IMR-90 (cell line): ENCODE measurements at regions not wholly inside any gene's neighbourhood (a gene's known extent, or its start where the extent isn't known, plus 50 kb on each side); places are given as distances from the start of the nearest gene placed in this dataset.

Source experiments
- ATAC-seq: fragments of 200-7000 bp; cut with Tn5 transposase; 2 replicates; pipeline ENCODE4 v1.9.1; 2020; ENCODE audit warnings: low read depth, mild to moderate bottlenecking, moderate library complexity
- BruUV-seq: library from RNA; stranded (reverse); fragments of 400-500 nt; replicated peaks from 2 replicates; lab custom pipeline; 2021; lab: Mats Ljungman, UMichigan
- CTCF ChIA-PET: fragments of 300-600 bp; formaldehyde crosslinking; extraction: SDS; loops from one replicate; lab custom pipeline; 2021; ENCODE audit warnings: antibody characterized with exemption; lab: Yijun Ruan, JAX
- POLR2A ChIA-PET: fragments of 300-600 bp; sonication (Branson Sonifier 250); formaldehyde crosslinking; loops from one replicate; lab custom pipeline; 2022; ENCODE audit warnings: antibody characterized with exemption; ENCODE audit not compliant: unreplicated experiment; lab: Charles Lee
- DNase-seq: peaks from one replicate; pipeline ENCODE4 v3.0.0; 2013
- H2AFZ ChIP-seq: replicated peaks from 2 replicates; pipeline ENCODE3; 2013; ENCODE audit warnings: low read length, mild to moderate bottlenecking; ENCODE audit not compliant: poor library complexity
- H2AK5ac ChIP-seq: 2 replicates; pipeline ENCODE4 v1.6.1; 2013; ENCODE audit warnings: low read depth, low read length, inconsistent platforms
- H2AK9ac ChIP-seq: replicated peaks from 2 replicates; pipeline ENCODE3; 2013; ENCODE audit warnings: mild to moderate bottlenecking, low read depth, low read length, moderate library complexity; ENCODE audit not compliant: poor library complexity
- H2BK120ac ChIP-seq: 2 replicates; pipeline ENCODE4 v1.6.1; 2013; ENCODE audit warnings: low read depth, low read length, inconsistent platforms
- H2BK15ac ChIP-seq: 3 replicates; pipeline ENCODE4 v1.6.1; 2013; ENCODE audit warnings: low read depth, low read length, inconsistent platforms
- H2BK20ac ChIP-seq: 2 replicates; pipeline ENCODE4 v1.6.1; 2013; ENCODE audit warnings: low read depth, mild to moderate bottlenecking, inconsistent platforms, low read length, moderate library complexity
- H2BK5ac ChIP-seq: 2 replicates; pipeline ENCODE4 v1.6.1; 2013; ENCODE audit warnings: mild to moderate bottlenecking, low read depth, low read length, inconsistent platforms; ENCODE audit not compliant: poor library complexity, severe bottlenecking
- H3K14ac ChIP-seq: replicated peaks from 2 replicates; pipeline ENCODE4 v1.6.1; 2013; ENCODE audit warnings: low read depth, low read length, inconsistent platforms
- H3K18ac ChIP-seq: 2 replicates; pipeline ENCODE4 v1.6.1; 2013; ENCODE audit warnings: low read depth, low read length, control low read depth
- H3K23ac ChIP-seq: 2 replicates; pipeline ENCODE4 v1.6.1; 2013; ENCODE audit warnings: low read depth, low read length, inconsistent platforms
- H3K27ac ChIP-seq: 2 replicates; pipeline ENCODE4 v1.5.1; 2013; ENCODE audit warnings: mild to moderate bottlenecking, control low read depth, low read length; ENCODE audit not compliant: insufficient read depth
- H3K27me3 ChIP-seq: 2 replicates; pipeline ENCODE4 v1.6.1; 2013; ENCODE audit warnings: low read length; ENCODE audit not compliant: control insufficient read depth, insufficient read depth
- H3K36me3 ChIP-seq: 2 replicates; pipeline ENCODE4 v1.6.1; 2013; ENCODE audit warnings: low read length, mixed read lengths; ENCODE audit not compliant: control insufficient read depth, insufficient read depth
- H3K4ac ChIP-seq: 2 replicates; pipeline ENCODE4 v1.6.1; 2013; ENCODE audit warnings: low read depth, low read length, inconsistent platforms
- H3K4me1 ChIP-seq: 2 replicates; pipeline ENCODE4 v1.6.1; 2013; ENCODE audit warnings: low read length, mixed read lengths; ENCODE audit not compliant: control insufficient read depth, insufficient read depth
- H3K4me2 ChIP-seq: 2 replicates; pipeline ENCODE4 v1.6.1; 2013; ENCODE audit warnings: low read depth, mild to moderate bottlenecking, control low read depth, low read length, moderate library complexity
- H3K4me3 ChIP-seq: 2 replicates; pipeline ENCODE4 v1.5.1; 2013; ENCODE audit warnings: low read depth, mild to moderate bottlenecking, control low read depth, low read length, moderate library complexity; ENCODE audit not compliant: insufficient read depth
- H3K56ac ChIP-seq: 2 replicates; pipeline ENCODE4 v1.6.1; 2013; ENCODE audit warnings: low read length, inconsistent platforms; ENCODE audit not compliant: insufficient read depth; ENCODE audit errors: extremely low read depth
- H3K79me1 ChIP-seq, 2 experiments: 2 replicates each; pipeline ENCODE4 v1.6.1; 2013; ENCODE audit warnings: low read length in 2 of 2, inconsistent platforms in 1 of 2, low read depth in 1 of 2
- H3K9ac ChIP-seq: 2 replicates; pipeline ENCODE4 v1.6.1; 2013; ENCODE audit warnings: low read depth, low read length, control low read depth
- H3K9me1 ChIP-seq: 2 replicates; pipeline ENCODE4 v1.6.1; 2013; ENCODE audit warnings: low read length, inconsistent platforms; ENCODE audit not compliant: insufficient read depth
- H3K9me3 ChIP-seq: 2 replicates; pipeline ENCODE4 v1.6.1; 2013; ENCODE audit warnings: low read length; ENCODE audit not compliant: control insufficient read depth, insufficient read depth
- H4K20me1 ChIP-seq: 2 replicates; pipeline ENCODE4 v1.6.1; 2013; ENCODE audit warnings: low read length, inconsistent platforms; ENCODE audit not compliant: insufficient read depth
- H4K5ac ChIP-seq: 2 replicates; pipeline ENCODE4 v1.6.1; 2013; ENCODE audit warnings: mild to moderate bottlenecking, low read depth, low read length, control low read depth
- H4K8ac ChIP-seq, 2 experiments: 2 replicates each; pipeline ENCODE4 v1.6.1; 2013; ENCODE audit warnings: low read depth in 2 of 2, low read length in 2 of 2, control low read depth in 1 of 2, inconsistent platforms in 1 of 2
- H4K91ac ChIP-seq: 2 replicates; pipeline ENCODE4 v1.6.1; 2013; ENCODE audit warnings: low read depth, low read length, inconsistent platforms; ENCODE audit not compliant: insufficient read depth
- BHLHE40 ChIP-seq: fragments of 150-350 bp; IDR thresholded peaks from 2 replicates; pipeline ENCODE4 v1.6.1; 2016; ENCODE audit warnings: mild to moderate bottlenecking, low read depth, low read length
- CEBPB ChIP-seq: IDR thresholded peaks from 2 replicates; pipeline ENCODE4 v1.6.1; 2012; ENCODE audit warnings: low read depth, low read length, improper control_type of control experiment
- CHD1 ChIP-seq: IDR thresholded peaks from 2 replicates; pipeline ENCODE4 v1.6.1; 2012; ENCODE audit warnings: low read depth, low read length, improper control_type of control experiment
- FOS ChIP-seq: fragments of 150-350 bp; IDR thresholded peaks from 2 replicates; pipeline ENCODE4 v1.6.1; 2016; ENCODE audit warnings: low read depth, low read length
- MAFK ChIP-seq: IDR thresholded peaks from 2 replicates; pipeline ENCODE4 v1.6.1; 2012; ENCODE audit warnings: low read depth, low read length, improper control_type of control experiment
- MAZ ChIP-seq: IDR thresholded peaks from 2 replicates; pipeline ENCODE4 v1.6.1; 2012; ENCODE audit warnings: low read depth, mild to moderate bottlenecking, low read length, improper control_type of control experiment, moderate library complexity, borderline replicate concordance
- MXI1 ChIP-seq: IDR thresholded peaks from 2 replicates; pipeline ENCODE4 v1.6.1; 2012; ENCODE audit warnings: low read depth, mild to moderate bottlenecking, low read length, moderate library complexity, borderline replicate concordance
- NFE2L2 ChIP-seq: fragments of 150-350 bp; IDR thresholded peaks from 2 replicates; pipeline ENCODE4 v1.6.1; 2016; ENCODE audit warnings: low read depth, mild to moderate bottlenecking, low read length
- POLR2A ChIP-seq: IDR thresholded peaks from 2 replicates; pipeline ENCODE4 v1.6.1; 2012; ENCODE audit warnings: mild to moderate bottlenecking, low read depth, low read length
- RAD21 ChIP-seq: IDR thresholded peaks from 2 replicates; pipeline ENCODE4 v1.6.1; 2012; ENCODE audit warnings: low read length, improper control_type of control experiment
- RCOR1 ChIP-seq: IDR thresholded peaks from 2 replicates; pipeline ENCODE4 v1.6.1; 2012; ENCODE audit warnings: mild to moderate bottlenecking, low read length, improper control_type of control experiment; ENCODE audit not compliant: insufficient replicate concordance
- RFX5 ChIP-seq: IDR thresholded peaks from 2 replicates; pipeline ENCODE4 v1.8.0; 2012; ENCODE audit warnings: low read depth, mild to moderate bottlenecking, low read length, moderate library complexity
- SMC3 ChIP-seq: fragments of 150-350 bp; IDR thresholded peaks from 2 replicates; pipeline ENCODE4 v1.6.1; 2016; ENCODE audit warnings: low read depth, mild to moderate bottlenecking, antibody characterized with exemption, low read length, moderate library complexity
- WGBS, 2 experiments: methylation state at CpG; one replicate each; pipeline versions ENCODE4 v1.1.5 to v1.1.7; 2013; ENCODE audit warnings: missing lambda C conversion rate in 2 of 2; ENCODE audit not compliant: insufficient read length in 1 of 2; ENCODE audit errors: extremely low coverage in 2 of 2; 5-methylcytosine and 5-hydroxymethylcytosine counted together
- dilution Hi-C: fragments of 300-500 bp; cut with HindIII; formaldehyde crosslinking; loops from one replicate; pipeline ENCODE4 v1.14.3; 2018; ENCODE audit warnings: low sequenced_read_pairs; ENCODE audit not compliant: unreplicated experiment
- in situ Hi-C: fragments of 300-500 bp; cut with MboI; formaldehyde crosslinking; loops from 3 replicates; pipeline ENCODE4 v1.14.3; 2019; ENCODE audit warnings: low sequenced_read_pairs, inconsistent platforms, mixed read lengths
- intact Hi-C: fragments of 100-400 bp; cut with micrococcal nuclease; formaldehyde crosslinking; loops from 2 replicates; pipeline ENCODE4 v1.10.0; 2022
- TF ChIP-seq, protein P1 (sequence below): fragments of 150-350 bp; IDR thresholded peaks from 2 replicates; pipeline ENCODE4 v1.6.1; 2017; ENCODE audit warnings: mild to moderate bottlenecking, antibody characterized with exemption, low read length, low read depth
- TF ChIP-seq, protein P2 (sequence below): conservative IDR thresholded peaks from 2 replicates; pipeline ENCODE4 v1.5.1; 2012; ENCODE audit warnings: mild to moderate bottlenecking, low read depth, low read length, improper control_type of control experiment
- TF ChIP-seq, protein P3 (sequence below): fragments of 150-350 bp; IDR thresholded peaks from 2 replicates; pipeline ENCODE4 v1.6.1; 2016; ENCODE audit warnings: low read depth, mild to moderate bottlenecking, low read length, moderate library complexity, borderline replicate concordance

DNA sequence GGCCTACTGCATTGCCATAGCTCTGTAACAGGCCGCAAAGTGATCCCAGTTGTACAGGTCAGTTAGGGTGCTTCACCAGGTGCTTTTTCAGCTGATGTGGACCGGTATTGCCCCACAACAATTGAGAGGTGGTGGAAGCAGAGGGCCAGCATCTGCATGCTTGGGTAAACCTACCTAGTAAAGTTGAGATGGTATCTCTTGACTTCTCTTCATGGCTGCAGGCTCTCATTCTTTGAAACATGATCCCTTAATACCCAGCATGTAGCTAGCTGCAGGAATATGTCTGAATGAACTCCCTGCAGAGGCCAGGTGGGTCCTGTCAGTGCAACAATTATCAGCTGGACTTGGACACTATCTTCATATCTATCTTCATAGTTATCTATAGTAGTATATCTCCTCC, 60.7 kb upstream of the CCDC6 start:
- H2BK15ac ChIP-seq: no peak overlapping the region

More for the DNA sequence above, 60.7 kb upstream of the CCDC6 start:
- POLR2A ChIA-PET: no interaction called here
- Histone ChIP-seq H3K9me3 (no peaks in the 10 kb centered on the region), H3K18ac (no peak overlapping the region), H3K23ac (no peak overlapping the region), H3K9ac (no peak overlapping the region), H4K20me1 (no peaks in the 10 kb centered on the region), H3K4me3 (no peak overlapping the region), H2AK9ac (no peak overlapping the region), H3K4me1 (no peaks in the 10 kb centered on the region), H4K5ac (no peak overlapping the region), H2BK120ac (no peak overlapping the region), H3K79me1 (no peaks in the 10 kb centered on the region), H3K4ac (no peak overlapping the region), H2AFZ (no peak overlapping the region), H2BK20ac (no peak overlapping the region), H3K56ac (no peak overlapping the region), H3K27ac (no peak overlapping the region), H3K14ac (no peak overlapping the region), H3K4me2 (no peak overlapping the region), H2BK5ac (no peak overlapping the region), H4K91ac (no peak overlapping the region), H3K36me3 (no peaks in the 10 kb centered on the region), H2AK5ac (no peak overlapping the region), H3K27me3 (no peaks in the 10 kb centered on the region; the same call in 1 of the 2 replicates), H4K8ac (no peak overlapping the region), H3K9me1 (no peaks in the 10 kb centered on the region)
- intact Hi-C loops: no loop called here
- DNase-seq (no peak), ATAC-seq (no peak)
- in situ Hi-C loops: no loop called here
- BruUV-seq: no TSS peak
- no CpG with 5 or more reads among the region's 2 CpGs for WGBS, 2 experiments
- dilution Hi-C loops: no loop called here
- CTCF ChIA-PET: no interaction called here
- TF ChIP-seq MAZ (no peak), RFX5 (no peak), RCOR1 (no peak), CHD1 (no peak), BHLHE40 (no peak), MXI1 (no peak), NFE2L2 (no peak), RAD21 (no peak), FOS (no peak), MAFK (no peak), CEBPB (no peak), SMC3 (no peak), POLR2A (no peak)
- TF ChIP-seq, protein P1, sequence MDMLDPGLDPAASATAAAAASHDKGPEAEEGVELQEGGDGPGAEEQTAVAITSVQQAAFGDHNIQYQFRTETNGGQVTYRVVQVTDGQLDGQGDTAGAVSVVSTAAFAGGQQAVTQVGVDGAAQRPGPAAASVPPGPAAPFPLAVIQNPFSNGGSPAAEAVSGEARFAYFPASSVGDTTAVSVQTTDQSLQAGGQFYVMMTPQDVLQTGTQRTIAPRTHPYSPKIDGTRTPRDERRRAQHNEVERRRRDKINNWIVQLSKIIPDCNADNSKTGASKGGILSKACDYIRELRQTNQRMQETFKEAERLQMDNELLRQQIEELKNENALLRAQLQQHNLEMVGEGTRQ: no peak
- TF ChIP-seq, protein P2, sequence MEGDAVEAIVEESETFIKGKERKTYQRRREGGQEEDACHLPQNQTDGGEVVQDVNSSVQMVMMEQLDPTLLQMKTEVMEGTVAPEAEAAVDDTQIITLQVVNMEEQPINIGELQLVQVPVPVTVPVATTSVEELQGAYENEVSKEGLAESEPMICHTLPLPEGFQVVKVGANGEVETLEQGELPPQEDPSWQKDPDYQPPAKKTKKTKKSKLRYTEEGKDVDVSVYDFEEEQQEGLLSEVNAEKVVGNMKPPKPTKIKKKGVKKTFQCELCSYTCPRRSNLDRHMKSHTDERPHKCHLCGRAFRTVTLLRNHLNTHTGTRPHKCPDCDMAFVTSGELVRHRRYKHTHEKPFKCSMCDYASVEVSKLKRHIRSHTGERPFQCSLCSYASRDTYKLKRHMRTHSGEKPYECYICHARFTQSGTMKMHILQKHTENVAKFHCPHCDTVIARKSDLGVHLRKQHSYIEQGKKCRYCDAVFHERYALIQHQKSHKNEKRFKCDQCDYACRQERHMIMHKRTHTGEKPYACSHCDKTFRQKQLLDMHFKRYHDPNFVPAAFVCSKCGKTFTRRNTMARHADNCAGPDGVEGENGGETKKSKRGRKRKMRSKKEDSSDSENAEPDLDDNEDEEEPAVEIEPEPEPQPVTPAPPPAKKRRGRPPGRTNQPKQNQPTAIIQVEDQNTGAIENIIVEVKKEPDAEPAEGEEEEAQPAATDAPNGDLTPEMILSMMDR: no peak
- TF ChIP-seq, protein P3, sequence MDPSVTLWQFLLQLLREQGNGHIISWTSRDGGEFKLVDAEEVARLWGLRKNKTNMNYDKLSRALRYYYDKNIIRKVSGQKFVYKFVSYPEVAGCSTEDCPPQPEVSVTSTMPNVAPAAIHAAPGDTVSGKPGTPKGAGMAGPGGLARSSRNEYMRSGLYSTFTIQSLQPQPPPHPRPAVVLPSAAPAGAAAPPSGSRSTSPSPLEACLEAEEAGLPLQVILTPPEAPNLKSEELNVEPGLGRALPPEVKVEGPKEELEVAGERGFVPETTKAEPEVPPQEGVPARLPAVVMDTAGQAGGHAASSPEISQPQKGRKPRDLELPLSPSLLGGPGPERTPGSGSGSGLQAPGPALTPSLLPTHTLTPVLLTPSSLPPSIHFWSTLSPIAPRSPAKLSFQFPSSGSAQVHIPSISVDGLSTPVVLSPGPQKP: no peak
